ENCODE measurements at regions not wholly inside any gene's neighbourhood (a gene's known extent, or its start where the extent isn't known, plus 50 kb on each side); places are given as distances from the start of the nearest gene placed in this dataset.

DNA sequence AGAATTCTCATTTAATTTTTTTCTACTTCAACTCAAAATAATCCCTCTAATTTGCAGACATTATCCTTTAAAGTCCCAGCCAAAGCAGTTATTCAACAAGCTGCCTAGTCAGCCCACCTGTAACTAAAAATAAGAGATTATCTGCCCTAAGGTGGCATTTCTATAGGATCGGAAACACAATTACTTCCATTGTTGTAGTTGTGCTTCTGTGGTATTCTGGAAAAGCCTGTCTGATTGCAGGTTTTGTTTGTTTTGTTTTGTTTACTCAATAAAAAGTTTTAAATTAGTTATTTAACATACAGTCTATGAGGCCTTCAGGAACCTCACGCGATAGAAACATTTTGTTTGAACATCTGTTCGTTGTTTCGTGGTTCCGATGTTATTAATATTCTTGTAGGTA is 101.0 kb downstream of the ZIC5 start:
- intact Hi-C loops (cut with DNase I; ENCODE audit: low total_unique reads), result no loop called here
- Histone ChIP-seq H3K36me3 (peaks cover 0 to 3% (median 0%) of the 10 kb centered on the region in 4 donors), H3K4me1 (no peaks in the 10 kb centered on the region), H3K9me3 (no peaks in the 10 kb centered on the region), H3K27ac (no peak overlapping the region), H3K27me3 (no peaks in the 10 kb centered on the region), H3K4me3 (no peak overlapping the region)
- no peak for TF ChIP-seq EP300 (IDR thresholded peaks at IDR 0.05)
- TF ChIP-seq, protein P1, sequence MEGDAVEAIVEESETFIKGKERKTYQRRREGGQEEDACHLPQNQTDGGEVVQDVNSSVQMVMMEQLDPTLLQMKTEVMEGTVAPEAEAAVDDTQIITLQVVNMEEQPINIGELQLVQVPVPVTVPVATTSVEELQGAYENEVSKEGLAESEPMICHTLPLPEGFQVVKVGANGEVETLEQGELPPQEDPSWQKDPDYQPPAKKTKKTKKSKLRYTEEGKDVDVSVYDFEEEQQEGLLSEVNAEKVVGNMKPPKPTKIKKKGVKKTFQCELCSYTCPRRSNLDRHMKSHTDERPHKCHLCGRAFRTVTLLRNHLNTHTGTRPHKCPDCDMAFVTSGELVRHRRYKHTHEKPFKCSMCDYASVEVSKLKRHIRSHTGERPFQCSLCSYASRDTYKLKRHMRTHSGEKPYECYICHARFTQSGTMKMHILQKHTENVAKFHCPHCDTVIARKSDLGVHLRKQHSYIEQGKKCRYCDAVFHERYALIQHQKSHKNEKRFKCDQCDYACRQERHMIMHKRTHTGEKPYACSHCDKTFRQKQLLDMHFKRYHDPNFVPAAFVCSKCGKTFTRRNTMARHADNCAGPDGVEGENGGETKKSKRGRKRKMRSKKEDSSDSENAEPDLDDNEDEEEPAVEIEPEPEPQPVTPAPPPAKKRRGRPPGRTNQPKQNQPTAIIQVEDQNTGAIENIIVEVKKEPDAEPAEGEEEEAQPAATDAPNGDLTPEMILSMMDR (IDR thresholded peaks at IDR 0.05), result no peak
- no peak for TF ChIP-seq POLR2A (IDR thresholded peaks at IDR 0.05)
- no peak for TF ChIP-seq POLR2AphosphoS5 (IDR thresholded peaks at IDR 0.05)
- DNase-seq, result peak in 1 of 2 donors; percentile 11
- 49 to 76% (median 65%) methylated on average over 6 of the region's 6 CpGs for WGBS, 5 donors

DNA sequence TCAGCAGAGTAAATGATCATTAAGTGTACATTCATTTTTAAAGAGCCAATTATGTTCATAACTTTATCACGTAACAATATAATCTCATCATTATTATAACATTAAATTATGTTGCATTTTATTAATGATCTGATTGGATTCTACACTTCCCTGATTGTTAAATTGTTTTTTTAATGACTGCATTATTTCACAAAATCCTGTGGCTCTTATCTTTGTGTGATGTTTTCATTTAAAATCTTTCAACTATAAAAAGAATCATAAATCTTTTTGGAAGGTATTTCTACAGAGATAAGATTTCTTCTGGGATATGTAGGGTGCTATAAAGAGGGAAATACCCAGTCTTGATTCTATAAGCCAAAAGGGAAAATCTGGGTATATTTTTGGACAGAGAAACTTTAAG is 101.7 kb downstream of the ZIC5 start:
- TF ChIP-seq POLR2AphosphoS5 (IDR thresholded peaks at IDR 0.05) (no peak), POLR2A (IDR thresholded peaks at IDR 0.05) (no peak), EP300 (IDR thresholded peaks at IDR 0.05) (no peak)
- TF ChIP-seq, protein P1 (IDR thresholded peaks at IDR 0.05), result no peak
- no peaks in the 10 kb centered on the region for H3K27me3 ChIP-seq
- 85 to 96% (median 91%) methylated on average over 1 of the region's 1 CpG for whole genome bisulfite sequencing, 5 donors

DNA sequence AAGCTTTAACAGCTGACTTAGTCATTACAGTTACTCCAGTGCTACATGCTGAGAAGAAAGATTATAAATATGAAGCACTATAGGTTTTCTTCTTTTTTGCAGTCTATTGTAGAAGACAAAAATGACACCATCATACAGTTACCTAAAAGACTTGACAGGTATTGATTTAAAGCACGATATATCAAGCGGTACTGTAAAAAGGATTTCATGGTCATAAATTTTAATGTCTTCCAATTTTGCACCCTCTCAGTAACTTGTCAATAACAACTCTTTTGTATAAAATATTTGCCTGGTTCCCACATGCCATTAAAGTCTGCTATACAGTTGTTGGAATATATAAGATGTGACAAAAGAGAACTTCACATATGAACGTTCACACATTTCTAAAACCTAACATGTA is 102.8 kb downstream of the ZIC5 start:
- no peak for DNase-seq
- Histone ChIP-seq H3K9me3 (no peaks in the 10 kb centered on the region), H3K36me3 (peaks cover 0 to 9% (median 0%) of the 10 kb centered on the region in 4 donors), H3K27ac (no peak overlapping the region), H3K4me3 (no peak overlapping the region), H3K4me1 (no peaks in the 10 kb centered on the region), H3K27me3 (no peaks in the 10 kb centered on the region)
- intact Hi-C loops (cut with DNase I; ENCODE audit: low total_unique reads), result no loop called here
- TF ChIP-seq, protein P1 (IDR thresholded peaks at IDR 0.05), result no peak
- no peak for TF ChIP-seq EP300 (IDR thresholded peaks at IDR 0.05)
- TF ChIP-seq POLR2A (IDR thresholded peaks at IDR 0.05), result no peak
- no peak for TF ChIP-seq POLR2AphosphoS5 (IDR thresholded peaks at IDR 0.05)
- 92 to 98% (median 94%) methylated on average over 3 of the region's 3 CpGs for WGBS, 5 donors

More for the DNA sequence above, 101.7 kb downstream of the ZIC5 start:
- H3K36me3 ChIP-seq, result peaks cover 0 to 9% (median 0%) of the 10 kb centered on the region in 4 donors
- intact Hi-C loops (cut with DNase I; ENCODE audit: low total_unique reads), result no loop called here
- no peak overlapping the region for H3K4me3 ChIP-seq
- H3K4me1 ChIP-seq, result no peaks in the 10 kb centered on the region
- H3K27ac ChIP-seq, result no peak overlapping the region
- DNase-seq, result no peak
- H3K9me3 ChIP-seq, result no peaks in the 10 kb centered on the region

DNA sequence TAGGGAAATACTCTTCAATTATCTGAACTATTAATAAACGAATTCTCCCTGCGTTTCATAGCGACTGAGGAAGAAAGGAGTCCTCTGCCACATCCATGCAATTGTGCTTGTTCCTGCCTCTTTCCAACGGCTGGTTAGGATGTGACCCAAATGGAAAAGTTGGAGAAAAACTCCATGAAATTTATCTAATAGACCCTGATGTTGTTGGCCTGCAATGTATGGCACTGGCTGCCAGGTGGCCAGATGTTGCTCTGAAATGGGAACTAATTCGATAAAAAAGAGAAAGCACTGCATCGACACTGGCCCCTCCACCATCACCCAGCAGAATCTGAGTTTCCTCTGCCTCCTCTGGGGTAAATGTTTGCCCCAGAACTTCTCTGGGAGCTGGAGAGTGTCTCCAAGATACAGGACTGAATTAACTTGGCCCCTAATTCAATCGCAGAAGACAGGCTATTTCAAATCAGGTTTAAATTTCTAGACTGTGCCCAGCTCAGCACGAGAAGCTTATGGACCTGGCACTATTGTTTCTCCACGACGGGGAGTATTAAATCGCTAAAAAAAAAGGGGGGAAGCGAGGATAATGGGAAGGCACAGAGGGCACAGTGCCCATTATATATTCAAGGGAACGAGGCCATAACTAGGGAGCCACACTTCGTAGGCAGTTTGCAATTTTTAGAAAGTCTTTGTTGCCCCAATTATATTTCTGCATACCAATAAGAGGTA is 103.9 kb downstream of the ZIC5 start:
- H3K27ac ChIP-seq, result no peak overlapping the region
- no peaks in the 10 kb centered on the region for H3K4me1 ChIP-seq
- 88 to 94% (median 92%) methylated on average over 14 of the region's 14 CpGs for WGBS, 5 donors
- no peaks in the 10 kb centered on the region for H3K9me3 ChIP-seq
- TF ChIP-seq EP300 (IDR thresholded peaks at IDR 0.05), result no peak
- TF ChIP-seq POLR2A (IDR thresholded peaks at IDR 0.05), result no peak
- TF ChIP-seq, protein P1 (IDR thresholded peaks at IDR 0.05), result no peak
- TF ChIP-seq POLR2AphosphoS5 (IDR thresholded peaks at IDR 0.05), result no peak
- H3K36me3 ChIP-seq, result peaks cover 0 to 9% (median 0%) of the 10 kb centered on the region in 4 donors
- H3K27me3 ChIP-seq, result no peaks in the 10 kb centered on the region
- no peak for DNase-seq
- intact Hi-C loops (cut with DNase I; ENCODE audit: low total_unique reads), result no loop called here
- H3K4me3 ChIP-seq, result no peak overlapping the region
